SK-N-MC (cell line): ENCODE measurements at regions not wholly inside any gene's neighbourhood (a gene's known extent, or its start where the extent isn't known, plus 50 kb on each side); places are given as distances from the start of the nearest gene placed in this dataset.

ENCODE experiments used
- EZH2 ChIP-seq: fragments of 200-600 bp; sonication (generic); IDR thresholded peaks from one replicate; pipeline ENCODE4 v1.6.1; 2017; ENCODE audit warnings: antibody characterized with exemption
- POLR2AphosphoS5 ChIP-seq: IDR thresholded peaks from 2 replicates; pipeline ENCODE4 v1.6.1; 2012; ENCODE audit warnings: mild to moderate bottlenecking, low read depth, low read length, borderline replicate concordance

DNA sequence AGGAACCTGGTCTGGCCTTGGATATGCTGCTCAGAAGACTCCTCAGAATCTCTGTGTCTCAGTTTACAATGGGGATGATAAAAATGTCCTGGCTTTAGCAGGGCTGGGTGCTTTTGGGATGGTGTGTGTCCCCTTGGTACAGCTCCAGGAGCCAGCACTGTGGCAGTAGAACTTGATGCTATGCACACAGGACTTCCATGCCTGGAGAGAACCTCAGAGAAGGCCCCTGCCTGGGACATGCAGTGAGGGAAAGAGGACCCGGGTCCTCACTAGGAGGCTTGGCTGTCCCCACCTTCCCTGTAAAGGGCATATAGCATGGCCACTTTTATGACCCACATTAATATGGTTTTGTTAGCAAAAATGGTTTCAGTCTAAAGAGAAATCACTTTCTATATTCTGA lies 100.5 kb downstream of the GLRX3 start:
- TF ChIP-seq EZH2, result no peak
- no peak for TF ChIP-seq POLR2AphosphoS5
